T-helper 2 cell treated with Interferon-gamma antibody and Interleukin-4, amounts not matched to agents 5 μg/mL and 100 μg/mL, for 36 hours (primary cell): ENCODE measurements at regions not wholly inside any gene's neighbourhood (a gene's known extent, or its start where the extent isn't known, plus 50 kb on each side); places are given as distances from the start of the nearest gene placed in this dataset.
A peak's percentile ranks its signal among the peaks of the same experiment; 100 is the strongest.

Experiments used
- DNase-seq: peaks from one replicate; pipeline ENCODE4 v3.0.0; 2021; ENCODE audit warnings: low spot score
- H3K27ac Mint-ChIP-seq: one replicate; pipeline ENCODE4 v1.8.0; 2021; ENCODE audit warnings: mild to moderate bottlenecking, mixed read lengths
- H3K27me3 Mint-ChIP-seq: one replicate; pipeline ENCODE4 v1.8.0; 2021; ENCODE audit warnings: low read depth, mixed read lengths
- H3K36me3 Mint-ChIP-seq: one replicate; pipeline ENCODE4 v1.8.0; 2021; ENCODE audit warnings: low read depth, mixed read lengths
- H3K4me1 Mint-ChIP-seq: one replicate; pipeline ENCODE4 v1.8.0; 2021; ENCODE audit warnings: low read depth, mixed read lengths
- H3K4me3 Mint-ChIP-seq: one replicate; pipeline ENCODE4 v1.8.0; 2022; ENCODE audit warnings: mild to moderate bottlenecking, moderate library complexity, mixed read lengths
- H3K9me3 Mint-ChIP-seq: one replicate; pipeline ENCODE4 v1.8.0; 2021; ENCODE audit warnings: mixed read lengths

- H3K27ac Mint-ChIP-seq: no peak overlapping the region
- no peaks in the 10 kb centered on the region for H3K27me3 Mint-ChIP-seq
- H3K4me1 Mint-ChIP-seq: peaks cover 4% of the 10 kb centered on the region
- DNase-seq: no peak
- no peaks in the 10 kb centered on the region for H3K9me3 Mint-ChIP-seq
- H3K36me3 Mint-ChIP-seq: no peaks in the 10 kb centered on the region
- no peak overlapping the region for H3K4me3 Mint-ChIP-seq
Observed at GRCh38 chr14:101134161-101134631, 230.7 kb upstream of the RTL1 start.

GRCh38 chr14:101134851-101135433 is 231.4 kb upstream of the RTL1 start:
- H3K9me3 Mint-ChIP-seq: no peaks in the 10 kb centered on the region
- peak overlapping the region; percentile 49 for H3K27ac Mint-ChIP-seq
- DNase-seq: no peak
- H3K27me3 Mint-ChIP-seq: no peaks in the 10 kb centered on the region
- no peak overlapping the region for H3K4me3 Mint-ChIP-seq
- peaks cover 4% of the 10 kb centered on the region for H3K4me1 Mint-ChIP-seq
- no peaks in the 10 kb centered on the region for H3K36me3 Mint-ChIP-seq

DNA sequence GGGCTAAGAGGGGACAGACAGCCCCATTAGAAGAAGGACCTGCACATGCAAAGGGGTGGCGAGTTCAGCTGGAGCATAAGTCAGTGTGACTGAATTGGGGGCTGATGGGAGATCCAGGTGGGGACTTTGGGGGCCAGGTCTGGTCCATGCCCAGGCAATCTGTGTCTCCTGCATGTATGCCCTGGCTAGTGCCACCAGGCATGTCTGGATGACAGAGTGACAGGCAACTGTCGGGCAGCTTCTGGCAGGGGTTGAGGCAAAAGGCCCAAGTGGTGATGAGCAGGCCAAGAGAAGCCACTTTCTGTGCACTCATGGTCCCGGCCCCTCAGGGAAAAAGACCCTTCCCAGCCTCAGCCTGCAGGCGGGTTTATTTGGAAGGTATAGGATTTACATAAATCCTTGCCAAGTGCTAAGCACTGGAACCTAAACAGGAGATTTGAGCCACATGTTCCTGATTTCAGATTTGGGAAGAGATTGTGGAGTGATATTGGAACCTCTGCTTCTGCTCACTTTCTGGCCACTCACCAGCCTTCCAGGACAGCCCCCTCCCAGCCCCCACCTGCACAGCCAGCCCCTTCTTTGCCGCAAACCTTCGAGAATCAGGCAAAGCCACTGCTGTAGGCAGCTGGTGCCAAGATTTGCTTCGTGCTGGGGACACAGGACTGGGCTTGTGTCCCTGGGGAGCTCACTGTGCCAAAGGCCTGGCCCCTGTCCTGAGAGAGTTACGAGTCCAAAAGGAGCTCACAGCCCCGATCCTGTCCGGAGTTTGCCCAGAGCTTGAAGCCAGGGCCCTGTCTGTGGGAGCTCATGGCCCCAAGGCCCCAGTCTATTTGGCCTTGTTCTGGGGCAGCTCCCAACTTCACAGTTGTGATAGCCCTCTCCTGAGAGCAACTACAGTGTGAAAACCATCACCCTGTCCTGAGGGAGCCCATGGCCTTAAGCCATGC is 232.5 kb upstream of the RTL1 start:
- H3K9me3 Mint-ChIP-seq: no peaks in the 10 kb centered on the region
- DNase-seq: no peak
- no peak overlapping the region for H3K27ac Mint-ChIP-seq
- H3K27me3 Mint-ChIP-seq: peaks cover 7% of the 10 kb centered on the region
- no peaks in the 10 kb centered on the region for H3K36me3 Mint-ChIP-seq
- no peak overlapping the region for H3K4me3 Mint-ChIP-seq
- H3K4me1 Mint-ChIP-seq: peaks cover 4% of the 10 kb centered on the region

DNA sequence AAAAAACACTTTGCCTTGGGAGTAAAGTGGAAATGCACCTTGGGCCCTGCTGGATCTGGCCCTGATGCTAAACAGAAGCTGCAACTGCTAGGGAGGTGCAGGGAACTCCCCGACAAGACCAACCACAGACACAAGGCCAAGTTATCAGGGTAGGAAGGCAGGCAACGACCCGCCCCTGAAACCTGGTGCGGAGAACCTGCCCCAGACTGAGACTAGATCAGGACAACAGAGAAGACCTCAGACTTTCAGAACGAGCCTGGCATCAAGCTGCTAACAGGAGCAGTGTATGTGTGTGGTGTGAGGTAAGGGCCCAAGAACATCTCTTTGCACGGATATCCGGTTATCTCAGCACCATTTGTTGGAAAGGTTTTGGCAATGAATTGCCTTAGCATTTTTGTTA is 233.7 kb upstream of the RTL1 start:
- H3K27ac Mint-ChIP-seq: no peak overlapping the region
- peaks cover 7% of the 10 kb centered on the region for H3K27me3 Mint-ChIP-seq
- H3K4me1 Mint-ChIP-seq: peaks cover 4% of the 10 kb centered on the region
- no peak overlapping the region for H3K4me3 Mint-ChIP-seq
- no peak for DNase-seq
- H3K9me3 Mint-ChIP-seq: peaks cover 9% of the 10 kb centered on the region
- no peaks in the 10 kb centered on the region for H3K36me3 Mint-ChIP-seq

DNA sequence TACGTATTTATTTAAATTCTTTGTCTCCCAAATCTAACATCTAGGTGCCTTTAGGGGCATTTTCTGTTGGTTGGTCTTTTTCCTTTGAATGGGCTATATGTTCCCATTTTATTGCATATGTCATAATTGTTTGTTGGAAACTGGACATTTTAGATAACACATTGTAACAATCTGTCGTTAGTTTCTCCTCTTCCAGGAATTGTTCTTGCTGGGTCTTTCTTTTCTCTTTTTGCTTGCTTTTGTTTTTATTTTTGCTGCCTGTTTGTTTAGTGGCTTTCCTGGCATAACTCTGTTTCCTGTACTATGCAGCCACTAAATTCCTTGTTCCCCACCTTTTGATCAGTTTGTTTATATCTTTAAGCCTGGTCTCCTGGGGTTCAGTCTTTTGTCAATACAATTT is 244.3 kb upstream of the RTL1 start:
- Mint-ChIP-seq H3K4me3 (no peak overlapping the region), H3K9me3 (peaks cover 11% of the 10 kb centered on the region), H3K36me3 (no peaks in the 10 kb centered on the region), H3K27me3 (no peaks in the 10 kb centered on the region), H3K27ac (no peak overlapping the region), H3K4me1 (no peaks in the 10 kb centered on the region)
- DNase-seq: no peak

- Mint-ChIP-seq H3K36me3 (no peaks in the 10 kb centered on the region), H3K27ac (no peak overlapping the region), H3K4me1 (no peaks in the 10 kb centered on the region), H3K4me3 (no peak overlapping the region), H3K27me3 (no peaks in the 10 kb centered on the region), H3K9me3 (peaks cover 5% of the 10 kb centered on the region)
- no peak for DNase-seq
Observed at GRCh38 chr14:101150039-101150610, 246.6 kb upstream of the RTL1 start.

DNA sequence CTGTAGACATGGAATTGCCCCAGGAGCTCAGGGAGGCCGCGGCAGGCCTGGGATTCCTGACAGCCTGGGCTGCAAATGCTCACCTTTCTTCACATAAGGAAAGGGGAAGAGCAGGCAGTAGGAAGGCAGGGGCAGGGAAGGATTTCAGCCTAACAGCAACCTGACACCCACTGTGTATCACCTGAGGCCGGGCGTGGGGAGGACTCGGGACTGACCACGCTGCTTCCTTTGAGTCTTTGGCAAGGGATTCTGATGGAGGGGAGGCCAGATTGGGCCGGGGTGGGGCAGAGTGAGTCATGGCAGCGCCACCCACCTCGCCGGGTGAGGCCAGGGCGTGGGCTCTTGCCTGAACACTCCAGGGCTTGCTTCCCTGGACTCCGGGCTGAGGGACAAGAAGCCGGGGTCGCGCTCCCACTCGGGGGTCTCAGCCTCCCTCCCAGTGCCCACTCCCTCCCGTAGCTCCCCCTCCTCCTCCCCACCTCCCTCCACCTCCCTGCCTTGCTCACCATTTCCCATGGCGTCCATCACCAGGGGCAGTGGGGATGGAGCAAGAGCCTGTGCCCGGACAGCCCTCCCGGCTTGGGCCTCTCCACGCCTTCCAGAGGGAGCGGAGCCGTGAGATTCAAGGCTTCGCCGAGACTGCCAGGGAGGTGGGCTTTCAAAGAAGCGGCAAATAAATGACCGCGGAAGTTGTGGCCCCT is 247.9 kb upstream of the RTL1 start:
- Mint-ChIP-seq H3K4me1 (no peaks in the 10 kb centered on the region), H3K36me3 (no peaks in the 10 kb centered on the region), H3K27me3 (no peaks in the 10 kb centered on the region), H3K9me3 (no peaks in the 10 kb centered on the region), H3K4me3 (no peak overlapping the region), H3K27ac (no peak overlapping the region)
- no peak for DNase-seq

- Mint-ChIP-seq H3K4me1 (no peaks in the 10 kb centered on the region), H3K27ac (no peak overlapping the region), H3K4me3 (no peak overlapping the region), H3K27me3 (no peaks in the 10 kb centered on the region), H3K36me3 (no peaks in the 10 kb centered on the region), H3K9me3 (no peaks in the 10 kb centered on the region)
- DNase-seq: no peak
Observed at GRCh38 chr14:101151927-101152305, 248.4 kb upstream of the RTL1 start.

DNA sequence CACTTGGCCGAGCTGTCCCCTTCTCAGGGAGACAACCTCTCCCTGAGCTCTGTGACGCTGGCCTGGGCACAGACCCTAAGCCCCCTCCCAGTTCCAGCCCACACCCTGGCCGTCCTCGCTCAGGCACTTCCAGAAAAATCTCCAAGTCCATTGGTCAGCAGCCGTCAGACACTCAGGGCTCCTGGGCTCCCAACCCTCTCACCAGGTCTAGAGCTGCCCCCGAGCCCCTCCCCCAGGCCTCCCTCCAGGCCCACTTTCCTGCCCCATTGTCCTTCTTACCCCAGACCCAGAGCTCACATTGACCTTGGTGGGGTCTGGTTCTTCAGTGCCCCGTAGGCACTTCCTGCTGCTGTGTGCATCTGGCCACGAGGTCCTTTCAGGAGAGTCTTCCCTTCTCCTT is 249.3 kb upstream of the RTL1 start:
- H3K4me1 Mint-ChIP-seq: no peaks in the 10 kb centered on the region
- H3K36me3 Mint-ChIP-seq: no peaks in the 10 kb centered on the region
- no peak overlapping the region for H3K4me3 Mint-ChIP-seq
- H3K27me3 Mint-ChIP-seq: peaks cover 5% of the 10 kb centered on the region
- no peaks in the 10 kb centered on the region for H3K9me3 Mint-ChIP-seq
- no peak for DNase-seq
- no peak overlapping the region for H3K27ac Mint-ChIP-seq

GRCh38 chr14:101153691-101154090 is 250.2 kb upstream of the RTL1 start:
- no peak for DNase-seq
- H3K9me3 Mint-ChIP-seq: no peaks in the 10 kb centered on the region
- no peaks in the 10 kb centered on the region for H3K4me1 Mint-ChIP-seq
- H3K27me3 Mint-ChIP-seq: peaks cover 6% of the 10 kb centered on the region
- no peak overlapping the region for H3K27ac Mint-ChIP-seq
- H3K4me3 Mint-ChIP-seq: no peak overlapping the region
- H3K36me3 Mint-ChIP-seq: no peaks in the 10 kb centered on the region

GRCh38 chr14:101155575-101155974 is 252.1 kb upstream of the RTL1 start:
- H3K9me3 Mint-ChIP-seq: no peaks in the 10 kb centered on the region
- no peaks in the 10 kb centered on the region for H3K4me1 Mint-ChIP-seq
- H3K4me3 Mint-ChIP-seq: no peak overlapping the region
- H3K27me3 Mint-ChIP-seq: peaks cover 9% of the 10 kb centered on the region
- H3K27ac Mint-ChIP-seq: no peak overlapping the region
- H3K36me3 Mint-ChIP-seq: no peaks in the 10 kb centered on the region
- DNase-seq: no peak

DNA sequence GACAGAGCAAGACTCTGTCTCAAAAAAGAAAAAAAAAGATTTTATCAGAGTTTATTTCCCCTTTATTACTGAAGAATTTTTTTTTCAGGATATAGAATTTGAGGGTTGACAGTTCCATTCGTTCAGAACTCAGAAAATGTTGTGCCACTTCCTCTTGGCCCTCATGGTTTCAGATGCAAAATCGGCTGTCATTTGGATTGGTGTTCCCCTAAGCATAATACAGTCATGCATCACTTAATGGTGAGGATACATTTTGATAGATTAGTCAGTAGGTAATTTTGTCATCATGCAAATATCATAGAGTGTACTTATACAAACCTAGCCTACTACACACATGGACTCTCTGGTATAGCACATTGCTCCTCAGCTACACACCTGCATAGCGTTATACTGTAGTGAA is 263.9 kb upstream of the RTL1 start:
- no peak overlapping the region for H3K4me3 Mint-ChIP-seq
- peaks cover 20% of the 10 kb centered on the region for H3K9me3 Mint-ChIP-seq

DNA sequence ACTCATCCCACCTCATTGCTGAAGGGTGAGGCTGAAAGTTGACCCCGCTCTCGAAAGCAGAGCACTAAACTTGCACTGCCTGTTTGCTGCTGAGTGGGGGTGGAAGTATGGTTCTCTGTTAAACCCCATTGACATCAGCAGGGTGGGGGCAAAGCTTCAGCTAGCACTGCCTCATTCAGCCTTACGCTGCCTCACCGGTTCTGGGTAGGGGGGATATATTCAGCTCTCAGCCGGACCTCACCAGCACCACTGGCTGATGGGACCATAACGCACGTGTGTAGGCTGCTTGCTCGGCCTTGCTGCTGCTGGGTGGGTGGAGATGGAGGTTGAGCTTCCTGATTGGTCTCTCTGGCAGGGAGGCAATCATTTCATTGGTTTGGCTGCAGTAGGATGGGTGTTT is 265.7 kb upstream of the RTL1 start:
- H3K4me3 Mint-ChIP-seq: no peak overlapping the region
- no peaks in the 10 kb centered on the region for H3K27me3 Mint-ChIP-seq
- no peak for DNase-seq
- H3K4me1 Mint-ChIP-seq: no peaks in the 10 kb centered on the region
- H3K27ac Mint-ChIP-seq: no peak overlapping the region
- H3K9me3 Mint-ChIP-seq: peaks cover 25% of the 10 kb centered on the region
- H3K36me3 Mint-ChIP-seq: no peaks in the 10 kb centered on the region

More for the DNA sequence above, 263.9 kb upstream of the RTL1 start:
- no peak overlapping the region for H3K27ac Mint-ChIP-seq
- no peak for DNase-seq
- no peaks in the 10 kb centered on the region for H3K36me3 Mint-ChIP-seq
- no peaks in the 10 kb centered on the region for H3K4me1 Mint-ChIP-seq
- H3K27me3 Mint-ChIP-seq: peaks cover 2% of the 10 kb centered on the region

DNA sequence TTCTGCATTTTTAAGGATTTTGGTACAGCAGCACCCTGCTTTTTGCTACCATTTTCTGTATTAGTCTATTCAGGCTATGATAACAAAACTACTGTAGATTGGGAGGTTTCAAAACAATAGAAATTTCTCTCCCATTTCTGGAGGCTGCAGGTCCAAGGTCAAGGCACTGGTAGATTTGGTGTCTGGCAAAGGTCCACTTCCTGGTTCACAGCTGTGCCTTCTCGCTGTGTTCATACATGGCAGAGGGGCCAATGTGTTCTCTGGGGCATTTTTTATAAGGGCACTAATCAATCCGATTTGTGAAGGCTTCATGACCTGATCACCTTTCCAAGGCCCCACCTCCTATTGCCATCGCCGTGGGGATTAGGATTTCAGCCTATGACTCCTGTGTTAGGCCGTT is 268.1 kb upstream of the RTL1 start:
- no peak overlapping the region for H3K27ac Mint-ChIP-seq
- no peak overlapping the region for H3K4me3 Mint-ChIP-seq
- H3K4me1 Mint-ChIP-seq: no peaks in the 10 kb centered on the region
- DNase-seq: no peak
- no peaks in the 10 kb centered on the region for H3K36me3 Mint-ChIP-seq
- H3K9me3 Mint-ChIP-seq: peaks cover 22% of the 10 kb centered on the region
- H3K27me3 Mint-ChIP-seq: no peaks in the 10 kb centered on the region
